ENCODE measurements at regions not wholly inside any gene's neighbourhood (a gene's known extent, or its start where the extent isn't known, plus 50 kb on each side); places are given as distances from the start of the nearest gene placed in this dataset.

- no peak for DNase-seq (ENCODE audit: low spot score)
- H3K36me3 Mint-ChIP-seq (ENCODE audit: low read depth, unreplicated experiment) = no peaks in the 10 kb centered on the region
- H3K27ac Mint-ChIP-seq (ENCODE audit: unreplicated experiment) = no peak overlapping the region
- H3K9me3 Mint-ChIP-seq (ENCODE audit: unreplicated experiment) = no peaks in the 10 kb centered on the region
- H3K27me3 Mint-ChIP-seq (ENCODE audit: unreplicated experiment) = no peaks in the 10 kb centered on the region
- H3K4me1 Mint-ChIP-seq (ENCODE audit: unreplicated experiment) = peaks cover 2% of the 10 kb centered on the region
- H3K4me3 Mint-ChIP-seq (ENCODE audit: unreplicated experiment) = no peak overlapping the region
- no peak for TF ChIP-seq CTCF (IDR thresholded peaks at IDR 0.05; ENCODE audit: unreplicated experiment)
Observed at GRCh38 chr4:174118171-174118570, 165.3 kb downstream of the FBXO8 start.

GRCh38 chr4:174117445-174117844, 166.0 kb downstream of the FBXO8 start:
- TF ChIP-seq CTCF (IDR thresholded peaks at IDR 0.05; ENCODE audit: unreplicated experiment) = no peak
- peaks cover 2% of the 10 kb centered on the region for H3K4me1 Mint-ChIP-seq (ENCODE audit: unreplicated experiment)
- DNase-seq (ENCODE audit: low spot score) = no peak
- no peaks in the 10 kb centered on the region for H3K9me3 Mint-ChIP-seq (ENCODE audit: unreplicated experiment)
- no peaks in the 10 kb centered on the region for H3K36me3 Mint-ChIP-seq (ENCODE audit: low read depth, unreplicated experiment)
- no peaks in the 10 kb centered on the region for H3K27me3 Mint-ChIP-seq (ENCODE audit: unreplicated experiment)
- no peak overlapping the region for H3K4me3 Mint-ChIP-seq (ENCODE audit: unreplicated experiment)
- H3K27ac Mint-ChIP-seq (ENCODE audit: unreplicated experiment) = no peak overlapping the region

GRCh38 chr4:174116021-174116420, 167.4 kb downstream of the FBXO8 start:
- Mint-ChIP-seq H3K9me3 (ENCODE audit: unreplicated experiment) (no peaks in the 10 kb centered on the region), H3K27ac (ENCODE audit: unreplicated experiment) (no peak overlapping the region), H3K36me3 (ENCODE audit: low read depth, unreplicated experiment) (no peaks in the 10 kb centered on the region), H3K27me3 (ENCODE audit: unreplicated experiment) (no peaks in the 10 kb centered on the region), H3K4me3 (ENCODE audit: unreplicated experiment) (no peak overlapping the region), H3K4me1 (ENCODE audit: unreplicated experiment) (peaks cover 6% of the 10 kb centered on the region)
- no peak for DNase-seq (ENCODE audit: low spot score)
- TF ChIP-seq CTCF (IDR thresholded peaks at IDR 0.05; ENCODE audit: unreplicated experiment) = no peak

DNA sequence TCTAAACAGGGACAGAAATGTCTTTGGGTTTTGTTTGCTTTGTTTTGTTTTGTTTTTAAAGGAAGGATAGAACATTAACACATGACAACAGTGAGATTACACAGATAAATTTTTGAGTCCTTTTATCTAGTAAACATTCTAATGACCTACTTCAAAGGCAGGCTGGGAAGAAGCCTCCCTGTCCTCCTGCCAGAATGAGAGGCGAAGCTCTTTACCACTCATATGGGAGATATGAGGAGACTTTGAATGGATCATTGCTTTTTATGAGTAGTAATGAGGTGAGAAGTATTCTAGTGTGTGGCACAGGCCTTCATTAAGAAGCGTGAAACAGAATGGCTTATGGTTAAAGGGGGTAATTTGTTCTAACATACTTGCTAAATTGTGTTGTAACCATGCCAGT, 172.0 kb downstream of the FBXO8 start:
- Mint-ChIP-seq H3K36me3 (ENCODE audit: low read depth, unreplicated experiment) (no peaks in the 10 kb centered on the region), H3K9me3 (ENCODE audit: unreplicated experiment) (no peaks in the 10 kb centered on the region), H3K4me3 (ENCODE audit: unreplicated experiment) (no peak overlapping the region), H3K4me1 (ENCODE audit: unreplicated experiment) (peaks cover 9% of the 10 kb centered on the region), H3K27ac (ENCODE audit: unreplicated experiment) (no peak overlapping the region), H3K27me3 (ENCODE audit: unreplicated experiment) (peaks cover 2% of the 10 kb centered on the region)
- no peak for TF ChIP-seq CTCF (IDR thresholded peaks at IDR 0.05; ENCODE audit: unreplicated experiment)
- DNase-seq (ENCODE audit: low spot score) = no peak

DNA sequence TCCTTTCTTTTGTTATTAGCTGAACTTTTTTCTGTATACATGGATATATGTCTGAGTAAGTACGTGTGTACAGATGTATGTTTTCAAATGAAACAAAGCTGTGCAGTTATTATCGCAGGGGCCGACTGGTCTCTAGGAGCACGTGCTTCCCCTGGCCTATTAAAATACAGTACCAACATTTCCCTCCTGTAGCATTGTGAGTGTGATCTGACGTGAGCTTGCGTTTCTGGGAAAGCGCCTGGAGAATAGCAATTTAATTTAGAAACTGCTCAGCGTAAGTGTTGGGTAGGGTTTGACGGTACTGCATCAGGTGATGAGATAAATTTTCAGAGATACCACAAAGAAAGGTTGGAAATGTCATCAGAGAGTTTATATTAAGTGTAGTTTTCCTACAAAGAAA, 173.3 kb downstream of the FBXO8 start:
- Mint-ChIP-seq H3K36me3 (ENCODE audit: low read depth, unreplicated experiment) (no peaks in the 10 kb centered on the region), H3K27ac (ENCODE audit: unreplicated experiment) (no peak overlapping the region), H3K4me1 (ENCODE audit: unreplicated experiment) (peaks cover 9% of the 10 kb centered on the region), H3K9me3 (ENCODE audit: unreplicated experiment) (no peaks in the 10 kb centered on the region), H3K4me3 (ENCODE audit: unreplicated experiment) (no peak overlapping the region), H3K27me3 (ENCODE audit: unreplicated experiment) (peaks cover 2% of the 10 kb centered on the region)
- TF ChIP-seq CTCF (IDR thresholded peaks at IDR 0.05; ENCODE audit: unreplicated experiment) = no peak
- no peak for DNase-seq (ENCODE audit: low spot score)
